NOMO-1 treated with DMSO at 0.1 percent for 48 hours (cell line): ENCODE measurements at regions not wholly inside any gene's neighbourhood (a gene's known extent, or its start where the extent isn't known, plus 50 kb on each side); places are given as distances from the start of the nearest gene placed in this dataset.
A peak's percentile ranks its signal among the peaks of the same experiment; 100 is the strongest.
"Not testable (repeated sequence)": the region's sequence is repeated elsewhere in the genome, so short reads cannot be mapped to it uniquely, and the experiment has no call there.

ENCODE experiments used
- DNase-seq: peaks from one replicate; lab custom pipeline; 2025; ENCODE audit not compliant: unreplicated experiment; lab: John Stamatoyannopoulos, UW

DNA sequence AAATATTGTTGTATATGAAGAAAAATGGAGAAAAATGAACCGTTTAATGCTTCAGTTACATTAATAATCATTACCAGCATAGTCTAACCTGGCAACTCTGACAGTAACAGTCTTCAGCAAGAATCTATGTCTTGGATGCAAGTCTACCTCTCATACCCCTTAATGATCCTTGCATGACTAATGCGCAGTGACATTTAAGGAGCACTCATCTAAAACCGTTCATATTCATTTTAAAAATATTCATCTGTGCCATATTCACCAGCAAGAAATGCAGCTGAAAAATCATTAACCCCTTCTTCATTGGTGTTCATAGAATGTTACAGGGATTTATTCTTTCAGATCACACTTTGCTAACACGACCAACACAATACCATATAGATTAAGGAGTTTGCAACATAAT, 227.2 kb upstream of the ASCC3 start:
- DNase-seq: no peak

DNA sequence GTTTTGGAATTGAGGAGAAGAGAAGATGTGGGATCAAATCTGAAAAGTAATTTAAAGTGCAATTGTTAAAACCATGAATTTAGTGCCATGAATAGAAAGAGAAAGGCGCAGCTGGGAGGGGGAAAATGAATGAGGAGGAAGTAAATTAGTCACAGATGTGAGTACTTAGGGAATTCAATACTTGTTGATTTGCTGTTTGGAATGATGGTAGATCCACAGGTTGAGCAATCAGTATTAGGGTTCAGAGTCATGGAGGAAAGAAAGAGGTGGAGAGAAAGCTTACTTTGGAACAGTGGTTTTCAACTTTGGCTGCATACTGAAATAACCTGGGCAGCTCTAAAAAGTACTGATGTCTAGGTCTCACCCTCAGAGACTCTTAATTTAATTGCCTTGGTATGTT, 229.7 kb upstream of the ASCC3 start:
- no peak for DNase-seq

DNA sequence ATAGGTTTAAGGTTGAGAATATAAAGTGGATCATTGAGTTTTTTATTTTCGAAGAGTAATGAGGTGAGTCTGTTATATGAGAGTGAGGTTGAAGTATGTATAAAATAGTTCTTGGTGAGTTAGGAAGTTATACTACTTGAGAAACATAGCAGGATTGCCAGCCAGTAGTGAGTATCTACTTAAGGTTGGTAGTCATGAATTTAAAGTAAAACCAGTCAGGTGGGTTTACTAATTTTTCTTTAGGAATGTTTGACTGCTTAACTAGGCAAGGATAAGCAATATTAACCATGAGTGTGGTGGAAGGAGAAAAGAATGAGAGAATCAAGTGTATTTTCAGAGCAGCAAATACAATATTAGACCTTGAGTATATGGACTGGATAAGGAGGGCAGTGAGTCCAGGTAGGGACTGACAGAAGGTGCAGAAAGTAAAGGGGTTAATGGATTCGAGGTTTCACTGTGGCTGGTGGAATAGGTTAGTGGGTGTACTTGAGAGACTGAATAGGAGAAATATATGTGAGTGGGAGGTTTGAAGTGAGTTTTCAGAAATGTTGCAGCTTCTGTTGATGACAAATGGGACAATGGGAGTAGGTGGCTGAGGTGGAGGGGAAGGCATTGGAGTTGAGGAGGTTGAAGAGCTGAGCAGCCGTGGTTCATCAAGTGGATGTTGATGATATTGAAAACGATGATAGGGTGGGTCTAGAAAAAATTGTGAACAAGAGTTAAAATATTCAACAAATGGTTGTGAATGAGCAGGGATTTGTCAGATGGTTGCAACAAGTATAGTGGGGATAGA, 232.5 kb upstream of the ASCC3 start:
- DNase-seq: no peak

DNA sequence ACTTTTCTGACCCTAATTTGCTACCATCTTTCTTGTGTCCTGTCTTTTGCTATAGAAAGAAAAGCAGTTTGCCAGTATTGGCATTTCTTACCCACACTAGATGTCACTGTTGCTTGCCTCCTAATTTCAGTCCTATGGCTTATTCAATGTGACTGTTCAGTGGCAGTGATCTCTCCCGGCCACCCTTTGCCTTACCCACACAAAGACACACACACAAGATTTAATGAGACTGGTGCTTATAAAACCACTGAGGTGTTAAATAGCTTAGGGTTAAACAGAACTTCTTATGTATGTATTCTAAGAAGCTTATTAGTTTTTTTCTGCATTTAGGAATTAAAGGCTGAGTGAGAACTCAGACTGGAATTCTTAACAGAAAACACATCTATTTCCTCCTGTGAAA, 233.6 kb upstream of the ASCC3 start:
- no peak for DNase-seq

DNA sequence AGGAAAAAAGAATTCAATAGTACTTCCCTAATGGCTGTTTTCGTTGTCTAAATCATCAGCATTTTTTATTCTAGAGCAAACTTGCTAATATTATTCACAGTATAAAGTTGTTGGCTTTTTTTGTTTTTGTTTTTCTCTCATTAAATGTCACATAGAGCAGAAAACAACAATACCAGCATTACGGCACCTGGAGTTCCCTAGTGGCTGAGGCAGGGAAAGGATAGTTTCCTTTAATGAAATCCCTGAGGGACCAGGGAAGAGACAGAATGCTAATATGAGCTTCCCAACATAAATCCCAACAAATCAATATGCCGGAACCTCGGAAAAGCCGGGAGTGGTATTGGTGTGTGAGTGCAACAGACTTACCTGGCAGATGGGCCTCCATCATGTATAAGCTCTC, 235.2 kb upstream of the ASCC3 start:
- DNase-seq: no peak

DNA sequence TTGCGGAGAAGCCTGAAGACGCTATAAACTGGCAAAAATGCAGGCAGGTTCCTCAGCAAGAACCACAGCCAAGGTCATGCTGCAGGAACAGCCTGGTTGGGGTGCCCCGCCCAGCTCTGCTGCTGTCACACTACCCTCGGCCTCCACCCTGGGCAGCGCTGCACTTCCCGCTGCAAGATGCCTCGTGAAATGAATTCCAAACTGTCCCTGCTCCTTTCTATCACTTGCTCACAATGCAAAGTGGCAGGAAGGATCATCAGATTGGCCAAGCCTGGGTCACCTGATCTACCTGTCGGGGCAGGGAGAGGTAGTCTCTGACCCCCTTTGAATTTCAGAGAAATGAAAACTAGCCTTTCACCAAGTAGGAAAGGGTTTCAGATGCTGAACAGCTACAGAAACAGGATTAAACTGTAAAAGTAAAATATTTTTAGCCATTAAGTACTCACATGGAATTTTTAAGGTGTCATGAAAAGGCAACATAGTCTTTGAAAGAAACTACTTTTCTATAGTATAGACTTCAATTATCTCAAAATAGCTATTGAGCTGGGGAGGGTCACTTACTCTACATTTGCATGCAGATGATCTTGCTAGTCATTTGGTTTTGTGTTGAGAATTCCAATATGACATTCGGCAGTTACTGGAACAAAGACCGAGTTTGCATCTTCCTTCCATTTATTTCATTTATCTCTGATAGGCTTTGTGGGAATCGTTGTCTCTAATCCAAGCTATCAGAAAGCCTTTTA, 236.4 kb upstream of the ASCC3 start:
- DNase-seq: no peak

DNA sequence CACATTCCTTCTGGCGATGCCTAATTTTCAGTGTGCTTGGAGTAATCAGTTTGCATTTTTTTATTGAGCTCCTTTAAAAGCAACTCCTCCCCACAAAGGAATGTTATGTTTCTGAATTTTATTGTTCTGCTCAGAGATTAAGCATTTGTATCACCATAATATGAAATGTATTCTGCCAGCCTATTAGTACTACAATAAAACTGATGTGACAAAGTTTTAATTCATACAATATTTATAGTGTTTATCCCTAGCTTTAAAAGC, 236.9 kb upstream of the ASCC3 start:
- no peak for DNase-seq

DNA sequence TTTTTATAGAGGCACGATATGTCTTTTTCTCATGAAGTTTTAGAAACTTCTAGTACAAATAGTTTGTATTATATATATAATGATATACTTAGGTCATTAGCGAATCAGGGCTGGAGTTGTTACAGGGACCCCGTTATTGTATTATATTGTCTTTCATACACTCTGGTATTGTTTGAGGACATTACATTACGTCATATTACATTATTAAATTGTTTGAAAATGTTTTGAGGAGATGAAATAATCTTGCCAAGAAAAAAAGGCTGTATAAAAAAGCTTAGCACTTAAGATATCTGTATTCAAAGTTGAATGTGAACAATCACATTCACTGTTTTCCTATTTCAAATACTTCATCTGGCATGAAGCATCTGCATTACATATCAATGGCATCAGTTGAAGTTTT, 239.6 kb upstream of the ASCC3 start:
- DNase-seq: no peak

DNA sequence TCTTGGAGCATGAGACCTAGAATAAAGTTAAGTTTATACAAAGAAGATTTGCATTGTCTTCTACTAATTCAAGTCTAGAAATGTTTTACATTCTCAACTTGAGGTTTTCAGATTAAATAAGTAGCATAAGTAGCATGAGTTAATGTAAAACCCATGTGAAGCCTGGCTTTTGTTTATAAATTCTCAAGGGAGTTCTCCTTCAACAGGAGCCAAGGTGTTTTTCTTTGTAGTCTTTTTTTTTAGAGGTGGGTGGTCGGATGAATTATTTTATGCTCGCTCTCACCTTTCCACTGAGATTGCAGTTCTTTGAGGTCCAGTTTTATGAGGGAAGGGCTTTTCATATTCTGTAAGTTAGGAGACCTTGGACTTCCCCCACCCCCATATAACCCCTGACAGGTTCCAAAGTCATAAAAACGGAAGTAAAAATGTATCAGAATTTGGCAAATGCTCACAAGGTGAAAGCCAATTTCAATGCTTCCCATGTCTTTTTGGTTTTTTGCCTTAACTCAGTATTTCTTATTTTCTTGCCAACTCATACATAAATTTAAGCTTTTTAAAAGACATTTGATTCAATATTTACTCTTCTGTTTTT, 244.3 kb upstream of the ASCC3 start:
- DNase-seq: no peak

DNA sequence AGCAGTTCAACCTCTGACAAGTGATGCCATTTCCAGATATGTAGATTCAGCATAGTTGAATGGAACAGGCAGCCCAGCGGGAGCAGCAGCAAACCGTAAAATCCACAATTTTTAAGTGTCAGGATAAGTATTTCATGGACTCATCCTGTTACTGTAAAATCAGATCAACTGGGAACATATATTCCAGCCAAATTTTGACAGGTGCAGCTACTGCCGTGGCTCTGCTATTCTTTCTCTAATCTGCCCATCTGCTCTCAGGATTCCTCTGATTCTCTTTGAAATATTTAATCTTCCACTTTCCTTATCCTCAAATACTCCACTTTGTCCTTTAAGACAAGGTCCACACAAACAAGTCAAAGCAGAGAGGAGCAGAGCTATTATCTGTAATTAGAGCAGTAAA, 245.4 kb upstream of the ASCC3 start:
- DNase-seq: no peak

DNA sequence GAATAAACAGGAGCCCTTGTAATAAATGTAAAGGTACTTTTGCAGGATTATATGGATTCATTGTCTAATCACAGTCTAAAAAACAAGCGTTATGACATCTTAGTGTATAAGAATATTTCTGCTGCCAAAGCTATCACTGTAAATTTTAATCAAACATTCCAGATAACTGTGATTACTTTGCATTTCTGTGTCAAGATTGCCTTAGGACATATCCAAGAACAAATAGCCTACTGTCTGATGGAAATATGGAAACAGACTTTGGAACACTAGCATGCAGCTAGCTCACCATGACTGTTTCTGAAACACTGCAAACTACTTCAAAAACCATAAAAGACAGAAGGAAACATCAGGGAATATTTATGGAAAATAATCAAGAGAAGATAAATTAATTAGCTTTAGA, 248.7 kb upstream of the ASCC3 start:
- no peak for DNase-seq

DNA sequence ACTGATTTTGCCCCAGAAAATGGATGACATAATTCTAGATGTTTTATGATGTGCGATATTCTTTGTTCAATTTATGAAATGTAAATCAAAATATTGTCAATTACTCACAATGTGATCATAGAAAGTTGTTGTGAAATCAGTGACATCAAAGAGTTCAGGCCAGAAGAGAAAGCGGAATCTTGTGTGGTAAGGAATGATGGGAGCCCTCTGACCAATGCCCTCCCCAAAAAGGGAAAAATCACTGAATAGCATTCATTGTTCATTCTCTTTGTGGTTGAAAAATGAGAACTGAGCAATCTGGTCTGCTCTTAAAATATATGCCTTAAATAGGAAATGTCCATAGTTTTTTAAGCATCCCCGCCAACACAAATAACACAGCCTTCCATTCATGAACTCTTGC, 247.1 kb upstream of the GRIK2 start:
- no peak for DNase-seq

DNA sequence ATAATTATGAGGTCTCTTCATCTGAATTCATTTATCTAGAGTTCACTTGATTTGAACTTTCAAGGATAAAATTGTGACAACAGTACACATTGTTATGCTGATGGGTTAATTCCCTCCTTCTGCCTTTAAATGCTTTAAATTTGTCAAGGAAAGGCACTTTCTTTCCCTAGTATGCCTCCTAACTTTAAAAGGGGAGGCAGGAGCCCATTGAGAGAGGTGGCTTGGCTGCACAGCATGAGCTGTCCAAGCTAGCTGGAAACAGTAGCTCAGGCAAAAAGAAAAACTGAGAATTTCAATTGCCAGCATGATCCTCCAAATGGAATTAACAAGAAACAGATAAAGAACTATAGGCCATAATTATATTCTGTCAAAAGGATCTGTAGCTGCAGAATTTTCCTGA, 243.3 kb upstream of the GRIK2 start:
- no peak for DNase-seq

DNA sequence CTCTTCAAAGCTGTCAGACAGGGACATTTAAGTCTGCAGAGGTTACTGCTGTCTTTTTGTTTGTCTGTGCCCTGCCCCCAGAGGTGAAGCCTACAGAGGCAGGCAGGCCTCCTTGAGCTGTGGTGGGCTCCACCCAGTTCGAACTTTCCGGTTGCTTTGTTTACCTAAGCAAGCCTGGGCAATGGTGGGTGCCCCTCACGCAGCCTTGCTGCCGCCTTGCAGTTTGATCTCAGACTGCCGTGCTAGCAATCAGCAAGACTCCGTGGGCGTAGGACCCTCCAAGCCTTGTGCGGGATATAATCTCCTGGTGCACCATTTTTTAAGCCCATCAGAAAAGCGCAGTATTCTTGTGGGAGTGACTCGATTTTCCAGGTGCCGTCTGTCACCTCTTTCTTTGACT, 235.9 kb upstream of the GRIK2 start:
- not testable (repeated sequence) for DNase-seq

DNA sequence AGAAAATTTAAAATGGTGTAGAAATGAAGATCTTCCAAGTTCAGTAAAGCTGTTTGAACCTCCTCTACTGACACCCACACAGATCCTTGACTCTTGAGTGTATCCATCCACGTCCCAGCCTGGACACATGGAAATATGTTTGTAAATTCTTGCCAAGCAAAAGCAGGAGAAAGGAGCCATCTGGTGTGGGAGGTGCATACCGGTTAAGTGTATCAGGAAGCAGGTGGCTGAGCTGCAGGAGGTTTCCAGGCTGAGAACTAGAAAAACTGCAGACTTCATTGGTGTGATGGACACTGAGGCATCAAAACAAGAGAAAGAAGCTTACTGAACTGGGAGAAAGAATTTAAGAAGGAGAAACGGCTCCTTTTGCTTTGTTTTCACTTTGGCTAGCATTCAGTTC, 229.9 kb upstream of the GRIK2 start:
- DNase-seq: no peak

DNA sequence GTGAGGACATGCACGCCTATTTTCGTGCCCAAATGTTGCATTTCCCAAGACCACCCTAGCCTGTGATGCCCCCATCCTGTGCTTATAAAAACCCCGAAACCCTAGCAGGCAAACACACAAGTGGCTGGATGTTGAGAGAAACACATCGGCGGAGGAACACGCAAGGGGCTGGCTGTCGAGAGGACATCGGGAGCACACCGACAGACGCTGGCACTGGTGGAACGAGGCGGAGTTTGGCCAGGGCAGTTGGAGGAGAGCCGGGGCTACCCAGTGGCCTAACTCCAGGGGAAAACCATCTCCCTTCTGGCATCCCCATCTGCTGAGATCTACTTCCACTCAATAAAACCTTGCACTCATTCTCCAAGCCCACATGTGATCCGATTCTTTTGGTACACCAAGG, 225.9 kb upstream of the GRIK2 start:
- no peak for DNase-seq

DNA sequence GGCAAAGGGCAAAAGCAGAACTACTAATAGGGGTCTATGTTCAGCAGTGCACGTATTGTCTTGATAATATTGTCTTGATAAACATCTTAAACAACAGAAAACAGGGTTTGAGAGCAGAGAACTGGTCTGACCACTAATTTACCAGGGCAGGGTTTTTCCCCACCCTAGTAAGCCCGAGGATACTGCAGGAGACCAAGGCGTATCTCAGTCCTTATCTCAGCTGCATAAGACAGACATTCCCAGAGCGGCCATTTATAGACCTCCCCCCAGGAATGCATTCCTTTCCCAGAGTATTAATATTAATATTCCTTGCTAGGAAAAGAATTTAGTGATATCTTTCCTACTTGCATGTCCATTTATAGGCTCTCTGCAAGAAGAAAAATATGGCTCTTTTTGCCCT, 222.5 kb upstream of the GRIK2 start:
- not testable (repeated sequence) for DNase-seq

DNA sequence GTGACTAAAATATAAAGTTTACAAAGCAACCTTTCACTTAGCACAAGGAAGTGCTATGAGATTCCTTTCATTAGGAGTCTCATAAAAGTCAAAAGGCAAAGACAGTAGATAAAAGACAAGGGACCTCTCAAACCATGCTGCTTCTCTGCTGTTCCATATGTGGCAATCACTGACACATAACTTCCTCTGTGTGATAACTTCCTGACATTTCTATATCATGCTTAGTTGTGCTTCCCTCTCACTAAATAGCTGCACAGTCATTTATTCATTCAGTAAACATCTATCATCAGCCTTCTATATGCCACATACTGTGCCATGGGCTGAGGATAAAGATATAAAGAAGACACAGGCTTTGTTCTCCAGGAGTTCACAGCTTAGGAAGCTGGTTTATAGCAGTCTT, 214.8 kb upstream of the GRIK2 start:
- DNase-seq: peak; percentile 12

DNA sequence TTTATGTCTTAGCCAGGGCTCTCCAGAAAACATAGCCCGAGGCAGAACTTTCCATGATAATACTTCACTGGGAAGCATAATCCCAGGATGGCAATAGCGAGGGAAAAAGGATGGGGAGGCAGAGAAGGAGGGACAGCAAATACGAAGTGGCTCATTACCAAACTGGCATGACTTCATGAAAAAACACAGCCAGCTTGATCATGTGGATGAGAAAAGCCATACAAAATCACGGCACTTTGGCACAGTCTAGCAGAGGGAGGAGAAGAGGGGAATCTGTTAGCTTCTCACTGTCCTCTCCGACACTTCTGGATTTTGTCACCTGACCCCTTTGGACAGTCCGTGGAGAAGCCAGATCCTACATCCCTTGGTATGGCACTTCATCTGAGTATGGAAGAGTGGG, 212.5 kb upstream of the GRIK2 start:
- no peak for DNase-seq

DNA sequence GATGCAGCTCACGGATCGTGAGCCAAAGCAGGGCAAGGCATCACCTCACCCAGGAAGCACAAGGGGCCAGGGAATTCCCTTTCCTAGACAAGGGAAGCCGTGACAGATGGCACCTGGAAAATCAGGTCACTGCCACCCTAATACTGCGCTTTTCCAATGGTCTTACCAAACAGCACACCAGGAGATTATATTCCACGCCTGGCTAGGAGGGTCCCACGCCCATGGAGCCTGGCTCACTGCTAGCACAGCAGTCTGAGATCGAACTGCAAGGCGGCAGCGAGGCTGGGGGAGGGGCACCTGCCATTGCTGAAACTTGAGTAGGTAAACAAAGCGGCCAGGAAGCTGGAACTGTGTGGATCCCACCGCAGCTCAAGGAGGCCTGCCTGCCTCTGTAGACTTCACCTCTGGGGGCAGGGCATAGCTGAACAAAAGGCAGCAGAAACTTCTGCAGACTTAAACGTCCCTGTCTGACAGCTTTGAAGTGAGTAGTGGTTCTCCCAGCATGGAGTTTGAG, 205.2 kb upstream of the GRIK2 start:
- not testable (repeated sequence) for DNase-seq

DNA sequence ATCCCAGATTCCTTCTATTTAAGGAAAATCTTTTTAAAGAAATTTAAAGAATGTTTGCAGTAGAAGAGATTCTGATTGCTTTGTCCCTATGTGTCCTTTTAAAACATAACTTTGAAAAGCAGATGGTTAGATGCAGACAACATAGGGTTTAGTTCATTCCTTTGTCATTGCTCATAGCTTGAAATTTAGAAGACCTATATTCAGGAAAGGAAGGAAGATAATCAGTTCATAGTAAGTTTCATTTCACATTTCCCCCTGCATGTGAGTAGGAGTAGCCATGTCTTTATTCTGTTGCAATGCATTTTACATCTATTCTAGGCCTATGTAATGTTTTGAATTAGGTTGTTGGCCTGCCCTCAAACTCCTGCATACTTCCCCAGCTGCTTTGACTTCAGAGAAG, 197.9 kb upstream of the GRIK2 start:
- DNase-seq: no peak

DNA sequence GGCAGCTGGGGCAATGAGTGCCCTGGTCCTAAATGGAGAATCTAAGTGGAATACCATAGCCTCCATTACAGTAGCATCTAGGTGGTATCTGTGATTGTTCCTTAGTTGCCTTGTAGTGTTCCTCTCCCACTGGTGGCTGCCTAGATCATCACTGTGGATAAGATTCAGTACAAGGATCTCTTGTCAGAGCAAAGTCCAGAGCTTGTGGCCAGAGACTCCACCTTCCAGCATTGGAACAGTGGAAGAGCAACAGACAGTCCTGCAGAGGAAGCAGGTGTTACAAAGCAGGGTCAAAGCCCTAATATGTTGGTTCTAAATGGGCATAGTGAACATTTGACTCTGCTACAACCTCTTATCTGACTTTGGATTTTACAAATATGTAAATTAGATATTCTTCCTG, 194.1 kb upstream of the GRIK2 start:
- DNase-seq: no peak
